ENCODE measurements at regions not wholly inside any gene's neighbourhood (a gene's known extent, or its start where the extent isn't known, plus 50 kb on each side); places are given as distances from the start of the nearest gene placed in this dataset.

DNA sequence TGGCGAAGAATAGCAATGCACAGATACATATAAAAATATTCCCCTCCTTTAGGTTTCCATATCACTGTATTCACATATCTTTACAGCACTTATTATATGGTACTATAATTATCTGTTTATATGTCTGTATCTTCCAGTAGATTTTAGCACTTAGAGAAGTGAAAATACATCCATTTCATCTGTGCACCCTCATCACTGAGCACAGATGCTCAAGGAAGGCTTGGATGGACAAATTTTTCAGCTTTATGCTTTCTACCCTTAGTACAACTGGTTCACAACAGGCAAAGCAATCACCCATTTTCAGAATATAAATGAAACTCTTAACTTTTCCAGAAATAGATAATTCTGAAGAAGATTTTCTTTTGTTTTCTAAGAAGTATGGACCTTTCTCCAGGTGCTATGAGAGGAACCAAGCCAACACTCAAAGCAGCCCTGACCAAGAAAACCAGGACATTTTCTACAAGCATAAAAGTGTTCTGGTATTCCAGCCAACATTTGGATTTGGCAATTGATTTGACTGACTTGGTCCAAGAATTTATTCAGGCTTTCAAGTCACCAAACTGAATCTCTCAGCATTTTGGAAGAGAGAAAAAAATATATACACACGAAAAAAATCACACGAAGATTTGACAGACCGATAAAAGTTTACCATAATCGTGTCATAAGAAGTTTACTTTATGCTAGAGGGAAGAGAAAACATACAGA is 170.2 kb upstream of the CD180 start:
- no peak for DNase-seq (ENCODE audit: low spot score)

DNA sequence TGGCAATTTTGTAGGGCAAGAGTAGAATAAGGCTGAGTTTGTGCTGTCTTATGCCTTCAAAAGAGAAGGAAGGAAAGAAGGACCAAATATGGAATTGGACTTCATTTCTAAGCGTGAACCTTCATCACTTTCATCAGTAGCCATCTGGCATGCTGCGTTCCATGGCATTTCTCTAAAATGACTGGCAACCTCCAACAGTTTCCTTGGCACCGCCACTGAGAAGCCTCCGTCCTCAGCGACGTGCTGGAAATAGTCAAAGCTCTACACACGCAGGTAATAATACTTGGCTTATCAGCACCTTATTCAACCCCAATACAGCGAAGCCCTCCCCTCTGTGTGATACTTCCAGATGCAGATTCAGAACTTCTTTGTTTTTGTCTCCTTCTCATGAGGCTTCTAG is 169.7 kb upstream of the CD180 start:
- no peak for DNase-seq (ENCODE audit: low spot score)

DNA sequence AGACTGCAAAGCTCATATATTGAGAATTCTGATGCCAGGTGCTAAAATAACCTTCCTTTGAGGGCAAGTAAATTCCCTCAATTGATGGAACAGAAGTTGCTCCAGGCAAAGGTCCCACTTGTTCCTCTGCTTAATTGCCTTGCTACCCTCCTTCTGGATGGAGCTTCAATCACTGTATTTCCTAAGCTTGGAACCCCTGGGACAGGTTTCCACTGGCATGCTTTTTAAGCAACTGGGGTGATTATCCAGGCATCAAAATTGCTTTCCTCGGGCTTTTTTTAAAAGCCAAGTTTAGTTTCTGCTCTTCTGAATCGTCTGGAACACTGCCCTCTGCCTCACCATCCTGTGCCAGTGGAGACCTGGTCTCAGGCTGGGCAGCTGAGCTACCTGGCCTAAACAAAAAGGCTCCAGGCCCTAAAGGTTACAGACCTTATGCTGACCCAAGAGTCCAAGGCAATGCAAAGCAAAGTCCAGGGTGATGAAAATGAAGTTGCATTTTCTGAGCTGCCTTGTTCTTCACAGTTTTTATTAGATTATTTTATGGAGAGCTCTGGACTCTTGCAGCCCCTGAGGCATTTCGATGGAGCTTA is 167.9 kb upstream of the CD180 start:
- DNase-seq (ENCODE audit: low spot score) = no peak

DNA sequence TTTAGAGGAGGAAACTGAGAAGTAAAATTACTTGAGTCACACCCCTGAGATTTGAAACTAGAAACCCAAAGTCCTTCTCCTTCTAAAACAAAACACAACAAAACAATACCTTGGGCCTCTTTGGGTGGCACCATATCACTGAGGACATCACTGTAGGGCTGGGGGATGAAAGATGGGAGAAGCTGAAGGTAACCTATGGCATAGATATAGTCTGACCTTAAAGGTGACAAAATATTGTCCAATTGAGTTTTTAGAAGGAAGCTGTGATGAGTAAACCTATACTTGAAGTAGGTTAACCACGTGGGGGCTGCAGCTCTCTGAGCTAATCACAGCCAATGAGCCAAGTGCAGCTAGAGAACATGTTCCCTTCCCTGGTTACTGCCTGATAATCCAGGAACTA is 167.4 kb upstream of the CD180 start:
- DNase-seq (ENCODE audit: low spot score) = no peak

DNA sequence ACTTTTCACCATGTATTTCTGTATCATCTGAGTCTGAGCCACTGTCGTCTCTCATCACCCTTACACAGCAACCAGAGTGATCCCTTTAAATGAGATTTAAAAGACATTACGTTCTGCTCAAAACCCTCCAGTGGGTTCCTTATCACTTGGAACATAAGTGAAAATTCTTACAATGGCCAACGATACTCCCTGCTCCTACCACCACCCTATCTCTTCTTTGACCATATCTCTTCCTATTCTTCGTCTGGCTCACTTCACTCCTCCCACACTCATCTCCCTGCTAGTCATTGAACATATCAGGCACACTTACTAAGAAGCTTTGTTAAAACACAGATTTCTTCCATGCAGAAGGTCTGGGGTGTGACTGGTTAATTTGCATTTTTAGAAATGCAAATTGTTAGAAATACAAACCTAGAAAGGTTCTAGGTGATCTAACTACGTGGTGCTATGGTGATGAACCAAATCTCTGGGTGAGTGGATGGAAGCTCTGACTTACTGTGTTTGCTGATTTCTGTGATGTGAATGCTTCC is 166.6 kb upstream of the CD180 start:
- DNase-seq (ENCODE audit: low spot score) = no peak

DNA sequence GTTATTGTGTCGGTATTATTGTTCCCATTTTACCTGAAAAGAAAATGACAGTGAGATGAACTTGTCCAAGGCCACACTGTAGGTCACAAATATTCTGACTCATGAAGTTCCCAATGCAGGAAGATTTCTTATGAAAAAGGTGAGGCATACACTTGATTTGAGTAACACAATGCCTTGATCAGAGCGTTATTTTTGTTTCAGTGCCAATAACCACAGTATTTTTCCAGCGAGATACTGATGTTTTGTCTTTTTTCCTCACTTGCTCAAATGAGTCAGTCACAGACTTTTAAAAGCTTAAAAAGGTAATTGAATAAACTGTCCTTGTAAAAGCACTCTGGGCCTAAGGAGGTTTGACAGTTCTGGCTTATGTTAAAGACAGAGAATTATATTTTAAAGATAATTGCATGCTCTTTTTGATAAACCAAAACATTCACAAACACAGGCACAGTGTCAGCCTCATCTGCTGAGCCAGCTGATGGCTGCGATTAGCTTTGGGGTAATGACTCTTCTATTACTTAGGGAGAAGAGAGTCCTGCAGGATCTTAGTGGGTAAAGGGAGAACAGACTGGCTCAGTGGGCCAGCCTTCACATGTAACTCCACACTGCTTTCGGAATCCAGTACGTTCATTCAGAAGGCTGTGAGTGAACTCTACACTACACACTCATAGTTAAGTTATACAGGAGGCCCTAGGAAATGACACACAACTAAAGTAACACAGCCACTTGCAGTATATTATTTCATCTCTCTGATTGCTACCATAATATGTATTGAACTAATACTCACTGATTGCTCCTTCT is 165.5 kb upstream of the CD180 start:
- no peak for DNase-seq (ENCODE audit: low spot score)

DNA sequence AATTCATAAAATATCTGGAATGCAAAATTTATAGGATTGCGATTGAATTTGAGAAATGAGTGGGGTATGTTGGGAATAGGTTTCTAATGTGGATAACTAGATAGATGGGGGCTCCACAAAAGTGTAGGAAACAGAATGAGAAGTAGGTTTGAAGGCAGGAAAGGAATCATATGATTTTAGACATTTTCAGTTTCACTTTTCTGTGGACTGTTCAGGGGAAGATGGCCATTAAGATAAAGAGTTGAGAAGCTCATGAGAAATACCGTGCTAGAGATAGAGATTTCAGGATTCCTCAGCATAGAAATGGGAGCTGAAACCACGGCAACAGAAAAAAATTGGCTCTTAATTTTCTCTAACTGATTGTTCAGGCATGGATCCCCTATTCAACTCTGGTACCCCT is 163.4 kb upstream of the CD180 start:
- no peak for DNase-seq (ENCODE audit: low spot score)

DNA sequence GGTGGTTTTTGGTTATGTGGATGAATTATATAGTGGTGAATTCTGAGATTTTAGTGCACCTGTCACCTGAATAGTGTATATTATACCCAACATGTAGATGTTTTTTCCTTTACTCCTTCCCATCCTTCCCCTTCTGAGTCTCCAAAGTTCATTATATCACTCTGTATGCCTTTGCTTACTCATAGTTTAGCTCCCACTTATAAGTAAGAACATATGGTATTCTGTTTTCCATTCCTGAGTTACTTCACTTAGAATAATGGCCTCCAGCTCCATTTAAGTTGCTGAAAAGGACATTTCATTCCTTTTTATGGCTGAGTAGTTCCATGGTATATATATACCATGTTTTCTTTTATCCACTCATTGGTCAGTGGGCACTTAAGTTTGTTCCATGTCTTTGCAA is 161.6 kb upstream of the CD180 start:
- no peak for DNase-seq (ENCODE audit: low spot score)

DNA sequence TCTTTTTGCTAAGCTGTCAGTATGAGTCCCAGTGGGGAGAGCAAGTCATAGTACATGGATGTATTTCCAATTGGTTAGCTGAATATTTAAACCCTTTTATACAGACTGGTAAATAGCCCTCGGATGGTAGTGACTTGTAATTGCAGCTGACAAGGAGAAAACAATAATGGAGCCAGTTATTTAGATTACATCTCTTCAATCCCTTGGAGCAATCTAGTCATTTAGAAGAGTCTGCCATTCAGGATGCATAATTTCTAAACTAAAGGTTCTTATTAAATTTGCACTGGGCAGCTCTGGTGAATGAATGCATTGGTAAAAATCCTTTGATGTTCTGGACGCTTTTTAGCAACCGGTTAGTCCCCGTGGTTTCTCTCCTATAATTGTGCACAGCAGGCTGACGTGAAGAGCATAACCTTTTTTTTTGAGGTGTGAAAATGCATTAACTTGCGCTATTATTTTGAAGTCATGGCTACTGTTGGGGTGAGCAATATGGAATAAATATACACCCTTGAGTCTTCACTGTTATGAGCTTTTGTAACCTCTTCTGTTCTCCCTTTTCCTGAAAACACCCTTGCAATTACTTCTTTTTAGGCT is 158.6 kb upstream of the CD180 start:
- no peak for DNase-seq (ENCODE audit: low spot score)

DNA sequence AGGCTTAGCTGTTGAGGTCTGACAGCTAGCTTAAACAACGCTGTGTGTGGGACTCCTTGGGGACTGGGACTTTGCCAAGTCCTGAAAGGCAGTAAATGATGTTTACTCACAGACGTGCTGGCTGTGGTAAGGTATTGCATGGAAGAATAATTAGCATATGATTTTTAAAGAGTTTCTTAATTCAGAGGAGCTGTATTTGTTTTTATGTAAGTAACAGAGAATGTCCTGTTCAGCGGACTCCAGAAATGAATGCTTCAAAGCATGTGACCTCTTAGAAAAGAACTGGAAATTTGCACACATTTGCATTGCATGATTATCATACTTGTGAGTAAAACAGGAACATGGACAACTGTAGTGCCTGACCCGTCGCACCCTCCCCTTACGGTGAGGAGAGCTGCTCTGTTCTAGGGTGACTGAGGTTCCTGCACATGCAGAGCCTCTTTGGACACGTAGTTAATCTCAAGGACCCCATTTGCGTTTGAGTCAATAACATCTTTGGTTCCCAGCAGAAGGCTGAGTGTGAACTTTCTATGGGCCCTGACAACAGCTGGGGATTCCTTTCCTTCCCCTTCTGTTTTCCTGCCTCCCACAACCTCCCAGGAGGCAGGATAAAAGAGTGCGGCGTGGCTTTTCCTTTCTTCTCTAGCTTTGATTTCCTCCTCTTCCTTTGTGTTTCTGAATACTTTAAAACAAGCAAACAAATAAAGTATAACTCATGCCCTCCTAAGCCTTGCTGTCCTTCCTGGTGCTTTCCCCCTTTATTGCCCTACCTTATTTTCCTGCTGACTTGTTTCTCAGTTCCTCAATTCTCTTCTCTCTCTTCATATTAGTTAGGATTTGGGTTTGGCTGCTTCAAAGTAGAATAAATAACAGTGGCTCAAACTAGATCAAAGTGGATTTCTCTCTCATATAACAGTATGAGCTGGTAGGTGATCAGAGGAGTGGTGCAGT is 157.2 kb upstream of the CD180 start:
- DNase-seq (ENCODE audit: low spot score) = peak; percentile 31

DNA sequence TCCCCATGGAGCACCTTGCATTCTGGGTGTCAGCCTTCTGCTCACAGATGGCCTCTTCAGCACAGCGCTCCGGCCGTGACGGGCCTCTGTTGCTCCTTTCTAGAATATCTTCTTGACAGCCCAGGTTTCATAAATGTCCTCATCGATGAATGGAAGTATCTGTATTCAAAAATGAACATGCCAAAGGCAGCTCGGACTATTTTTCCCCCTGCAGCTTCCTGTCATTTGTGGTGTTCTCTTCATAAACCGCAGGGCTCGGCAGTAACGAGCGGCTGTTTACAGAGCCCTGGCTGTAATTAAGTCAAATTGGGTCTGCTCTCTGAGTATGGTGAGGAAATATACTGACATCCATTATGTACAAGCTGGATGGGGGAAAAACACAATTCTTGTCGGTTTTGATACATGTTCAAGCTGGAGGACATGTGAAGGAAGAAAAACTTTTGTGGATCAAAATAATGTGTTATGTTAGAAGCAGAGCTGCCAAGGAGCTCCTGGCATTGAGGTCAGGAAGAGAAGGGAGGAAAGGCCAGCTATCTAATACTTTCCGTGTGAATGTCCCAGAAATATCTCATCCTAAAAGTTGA is 154.1 kb upstream of the CD180 start:
- DNase-seq (ENCODE audit: low spot score) = no peak

DNA sequence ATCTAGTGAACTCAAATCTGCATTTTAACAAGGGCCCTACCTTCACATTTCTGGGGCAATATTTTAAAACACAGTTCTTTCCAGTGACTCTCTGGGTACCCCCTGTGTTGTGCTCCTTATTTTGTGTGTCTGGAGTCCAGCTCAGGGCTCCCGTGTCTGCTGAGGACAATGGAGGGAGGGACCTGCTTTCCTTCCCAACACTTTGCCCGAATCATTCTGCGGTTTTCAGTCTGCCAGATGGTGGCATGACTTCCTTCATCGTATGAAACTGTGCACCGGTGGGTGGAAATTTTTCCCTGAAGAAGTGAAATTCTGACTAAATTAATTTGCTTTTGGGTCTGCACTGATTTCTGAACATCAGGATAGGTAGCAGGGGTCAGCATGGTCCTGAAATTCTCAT is 153.6 kb upstream of the CD180 start:
- DNase-seq (ENCODE audit: low spot score) = no peak

DNA sequence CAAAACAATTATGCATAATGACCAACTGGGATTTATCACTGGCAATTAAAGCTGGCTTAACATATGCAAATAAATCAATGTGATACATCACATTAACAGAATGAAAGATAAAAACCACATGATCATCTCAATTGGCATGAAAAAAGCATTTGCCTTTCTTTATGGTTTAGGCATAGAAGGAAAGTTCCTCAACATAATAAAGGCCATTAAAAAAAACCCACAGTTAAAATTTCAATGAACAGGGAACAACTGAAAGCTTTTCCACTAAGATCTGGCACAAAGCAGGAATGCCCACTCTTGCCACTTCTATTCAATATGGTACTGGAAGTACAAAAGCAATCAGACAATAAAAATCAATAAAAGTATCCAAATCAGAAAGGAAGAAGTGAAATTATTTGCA is 151.2 kb upstream of the CD180 start:
- no peak for DNase-seq (ENCODE audit: low spot score)

DNA sequence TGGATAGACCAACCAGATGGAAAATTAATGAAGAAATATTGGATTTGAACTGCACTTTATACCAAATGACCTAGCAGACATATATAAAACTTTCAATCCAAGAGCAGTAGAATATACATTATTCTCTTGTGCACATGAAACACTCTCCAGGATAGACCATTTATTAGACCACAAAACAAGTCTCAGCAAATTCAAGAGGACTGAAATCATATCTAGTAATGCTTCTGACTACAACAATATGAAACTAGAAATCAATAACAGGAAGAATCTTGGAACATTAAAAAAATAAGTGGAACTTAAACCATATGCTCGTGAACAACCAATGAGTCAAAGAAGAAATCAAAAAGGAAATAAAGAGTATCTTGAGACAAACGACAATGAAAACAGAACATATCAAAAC is 150.0 kb upstream of the CD180 start:
- DNase-seq (ENCODE audit: low spot score) = no peak

DNA sequence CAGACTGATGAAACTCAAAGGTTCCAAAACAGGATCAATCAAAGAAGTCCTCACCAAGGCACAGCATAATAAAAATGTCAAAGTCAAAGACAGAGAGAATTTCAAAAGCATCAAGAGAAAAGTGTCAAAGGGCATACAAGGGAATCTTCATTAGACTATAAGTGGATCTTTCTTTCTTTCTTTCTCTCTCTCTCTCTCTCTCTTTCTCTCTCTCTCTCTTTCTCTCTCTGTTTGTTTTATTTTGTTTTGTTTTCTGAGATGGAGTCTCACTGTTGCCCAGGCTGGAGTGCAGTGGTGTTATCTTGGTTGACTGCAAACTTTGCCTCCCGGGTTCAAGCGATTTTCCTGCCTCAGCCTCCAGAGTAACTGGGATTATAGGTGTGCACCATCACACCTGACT is 148.3 kb upstream of the CD180 start:
- DNase-seq (ENCODE audit: low spot score) = no peak

DNA sequence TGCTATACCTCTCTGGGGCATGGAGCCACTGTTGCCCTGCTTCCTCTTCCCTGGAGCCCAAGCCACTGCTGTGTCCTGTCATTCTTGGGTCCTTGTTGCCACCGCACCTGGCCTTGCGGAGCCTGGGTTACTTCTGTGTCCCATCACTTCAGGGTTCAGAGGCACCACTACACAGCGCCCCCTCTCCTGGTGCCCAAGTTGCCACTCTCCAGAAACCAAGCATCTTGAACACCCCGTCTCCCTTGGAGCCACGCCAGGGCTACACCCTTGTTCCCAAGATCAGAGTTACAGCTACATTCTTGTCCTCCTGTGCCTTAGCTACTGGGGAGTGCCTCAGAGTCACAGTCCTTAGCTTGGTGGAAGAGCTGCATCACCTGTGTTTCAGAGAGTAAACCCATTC is 147.2 kb upstream of the CD180 start:
- DNase-seq (ENCODE audit: low spot score) = no peak

DNA sequence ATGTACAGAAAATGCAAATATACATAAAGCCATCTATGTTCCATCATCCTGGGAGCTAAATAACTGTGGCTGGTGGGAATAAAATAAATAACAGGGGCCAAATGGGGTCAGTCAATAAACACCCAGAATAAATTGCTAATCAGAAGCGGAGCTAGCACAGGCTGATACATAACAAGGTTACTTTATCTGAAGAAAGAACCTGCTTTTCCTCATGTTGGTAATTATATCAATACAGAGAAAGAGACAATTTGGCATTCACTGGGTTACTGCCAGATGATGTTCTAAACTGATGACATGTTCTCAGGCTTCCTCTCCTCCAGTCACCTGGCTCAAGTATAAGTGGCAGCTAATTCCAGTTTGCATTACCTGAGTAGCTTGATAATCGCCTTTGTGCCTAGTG is 144.9 kb upstream of the CD180 start:
- DNase-seq (ENCODE audit: low spot score) = no peak

DNA sequence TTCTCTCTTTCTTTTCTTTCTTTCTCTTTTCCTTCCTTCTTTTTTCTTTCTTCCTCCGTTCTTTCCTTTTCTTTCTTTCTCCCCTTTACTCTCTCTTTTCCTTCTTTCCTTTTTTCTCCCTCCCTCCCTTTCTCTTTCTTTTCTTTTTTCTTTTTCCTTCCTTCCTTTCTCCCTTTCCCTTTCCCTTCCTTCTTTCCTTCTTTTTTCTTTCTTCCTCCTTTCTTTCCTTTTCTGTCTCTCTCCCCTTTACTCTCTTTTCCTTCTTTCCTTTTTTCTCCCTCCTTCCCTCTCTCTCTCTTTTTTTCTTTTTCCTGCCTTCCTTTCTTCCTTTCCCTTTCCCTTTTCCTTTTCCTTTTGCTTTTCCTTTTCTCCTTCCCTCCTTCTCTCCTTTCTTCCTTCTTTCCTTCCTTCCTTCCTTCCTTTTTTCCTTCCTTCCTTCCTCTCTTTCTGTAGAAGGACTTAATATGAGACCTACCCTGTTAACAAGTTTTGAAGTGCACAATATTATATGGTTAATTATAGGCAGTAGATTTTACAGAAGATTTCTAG is 142.7 kb upstream of the CD180 start:
- DNase-seq (ENCODE audit: low spot score) = no peak

DNA sequence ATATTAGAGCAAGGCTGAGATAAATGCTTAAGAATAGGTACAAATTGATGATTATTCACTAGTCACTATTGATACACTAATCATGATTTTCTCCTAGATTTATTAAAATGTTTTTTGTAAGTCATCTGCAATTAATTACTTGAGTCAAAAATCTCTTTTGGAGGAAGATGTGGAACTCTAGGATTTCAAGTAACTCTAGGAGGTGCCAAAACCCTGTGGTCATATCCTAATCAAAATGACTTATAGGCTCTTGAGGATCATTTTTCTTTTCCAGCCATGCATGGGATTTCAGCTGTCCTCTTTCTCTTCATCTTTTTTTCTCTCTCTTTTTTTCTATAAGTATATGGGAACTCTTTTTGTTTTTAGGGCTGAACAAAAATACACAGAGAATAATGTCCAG is 141.8 kb upstream of the CD180 start:
- no peak for DNase-seq (ENCODE audit: low spot score)

DNA sequence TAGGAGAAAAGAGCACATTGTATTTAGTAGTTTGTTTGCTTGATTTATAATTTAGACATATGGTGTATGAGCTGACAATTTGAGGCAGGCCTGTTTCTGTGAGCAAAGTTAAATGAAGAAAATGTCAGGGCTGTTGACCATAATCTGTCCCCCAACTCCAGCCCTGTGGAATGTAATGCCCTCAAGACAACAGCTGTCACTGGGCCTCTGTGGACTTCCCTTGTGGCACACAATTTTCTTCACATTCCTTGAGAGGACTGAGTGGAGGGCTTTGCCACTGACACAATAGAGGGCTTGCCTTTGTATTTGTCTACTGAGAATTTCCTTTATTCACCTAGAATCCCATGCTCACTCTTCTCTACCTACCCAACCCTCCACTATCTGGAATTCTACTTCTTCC is 141.2 kb upstream of the CD180 start:
- no peak for DNase-seq (ENCODE audit: low spot score)

DNA sequence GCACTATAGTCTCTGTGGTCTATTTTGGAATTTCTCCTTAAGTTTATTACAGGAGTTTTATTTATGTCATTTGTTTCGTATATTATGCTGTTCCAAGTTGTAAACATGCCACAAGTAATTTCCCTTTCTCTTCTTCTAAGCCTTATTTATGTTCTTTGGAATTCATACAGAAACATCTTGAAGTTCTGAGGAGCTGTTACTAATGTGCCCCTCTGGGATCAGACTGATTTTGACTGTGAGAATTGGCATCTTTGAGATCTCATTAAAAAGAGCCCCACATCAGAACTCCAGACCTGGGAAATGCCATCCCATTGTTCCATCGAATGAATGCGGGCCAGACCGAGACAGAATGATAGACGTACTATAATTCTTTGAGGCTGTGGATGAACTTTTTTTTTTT is 138.8 kb upstream of the CD180 start:
- DNase-seq (ENCODE audit: low spot score) = no peak

Measured in globus pallidus (tissue), 1 donor.